A673 (cell line): ENCODE measurements at regions not wholly inside any gene's neighbourhood (a gene's known extent, or its start where the extent isn't known, plus 50 kb on each side); places are given as distances from the start of the nearest gene placed in this dataset.

Experiments
- CTCF ChIP-seq: fragments of 300-800, 200-600 bp; sonication (generic); conservative IDR thresholded peaks from 2 replicates; pipeline ENCODE4 v1.5.1; 2017; ENCODE audit warnings: low read depth, mild to moderate bottlenecking, antibody characterized with exemption, low read length, moderate library complexity, mixed read lengths
- EZH2 ChIP-seq: fragments of 200-600 bp; sonication (generic); IDR thresholded peaks from 2 replicates; pipeline ENCODE4 v1.6.1; 2017; ENCODE audit warnings: borderline replicate concordance, low read depth, mild to moderate bottlenecking, mixed read lengths, antibody characterized with exemption, low read length; ENCODE audit not compliant: poor library complexity, severe bottlenecking

DNA sequence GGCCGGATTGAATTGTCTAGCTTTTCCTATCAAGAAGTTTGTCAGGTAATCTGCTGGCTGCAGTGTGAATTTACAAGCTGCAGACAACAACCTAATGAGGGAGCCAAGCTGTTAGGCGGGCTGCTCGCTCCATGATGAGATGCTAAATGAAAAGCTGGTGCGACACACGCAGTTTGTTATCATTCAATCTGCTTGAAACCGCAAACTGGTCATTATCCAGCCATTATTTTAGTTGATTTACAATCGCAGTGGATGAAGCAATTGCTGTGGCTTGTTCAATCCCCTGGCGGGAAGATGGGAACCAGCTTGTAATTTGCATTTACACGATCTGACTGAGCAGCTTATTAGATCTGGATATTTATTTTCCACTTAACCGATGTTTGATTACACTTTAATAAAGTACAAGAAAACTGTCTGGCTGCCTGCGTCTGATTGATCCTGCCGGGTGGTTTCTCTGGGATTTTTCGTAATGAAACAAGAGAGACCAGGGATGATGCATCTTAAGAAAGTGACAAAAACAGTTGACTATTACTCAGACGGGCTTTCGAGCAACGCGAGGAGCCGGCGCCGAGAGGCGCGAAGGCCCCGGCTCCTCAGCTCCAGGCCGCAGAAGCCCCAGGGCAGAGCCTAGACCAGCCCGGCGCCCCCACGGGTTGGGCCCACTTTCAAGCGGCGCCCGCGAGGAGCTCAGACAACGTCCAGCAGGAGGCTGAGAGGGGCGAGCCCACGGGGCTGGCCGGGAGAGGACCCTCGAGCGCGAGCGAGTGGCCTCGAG, 118.0 kb upstream of the BARHL2 start:
- no peak for TF ChIP-seq CTCF
- TF ChIP-seq EZH2: no peak
